A673 (cell line): ENCODE measurements at regions not wholly inside any gene's neighbourhood (a gene's known extent, or its start where the extent isn't known, plus 50 kb on each side); places are given as distances from the start of the nearest gene placed in this dataset.

Experiments
- BruUV-seq: library from RNA; stranded (reverse); fragments of 400-500 nt; replicated peaks from 2 replicates; lab custom pipeline; 2021; lab: Mats Ljungman, UMichigan
- CTCF ChIA-PET: fragments of 300-600 bp; sonication (Branson Sonifier 250); formaldehyde crosslinking; loops from one replicate; lab custom pipeline; 2022; ENCODE audit warnings: antibody characterized with exemption; lab: Charles Lee
- POLR2A ChIA-PET: fragments of 300-600 bp; sonication (Branson Sonifier 250); formaldehyde crosslinking; loops from one replicate; lab custom pipeline; 2022; ENCODE audit warnings: antibody characterized with exemption; ENCODE audit not compliant: low non-redundant PET; lab: Charles Lee
- DNase-seq: peaks from one replicate; pipeline ENCODE4 v3.0.0-alpha.2; 2015; ENCODE audit warnings: low spot score
- H3K27ac ChIP-seq: fragments of 200-600 bp; sonication (generic); 2 replicates; pipeline ENCODE4 v1.5.1; 2016; ENCODE audit warnings: mixed run types, low read depth, mild to moderate bottlenecking, mixed read lengths, antibody characterized with exemption, low read length; ENCODE audit not compliant: poor library complexity, severe bottlenecking
- H3K27me3 ChIP-seq: fragments of 200-600 bp; sonication (generic); replicated peaks from 2 replicates; pipeline ENCODE4 v1.6.1; 2017; ENCODE audit warnings: mixed run types, low read depth, mild to moderate bottlenecking, mixed read lengths, antibody characterized with exemption, low read length; ENCODE audit not compliant: insufficient read depth, poor library complexity
- H3K36me3 ChIP-seq: fragments of 200-600 bp; sonication (generic); 2 replicates; pipeline ENCODE4 v1.6.1; 2016; ENCODE audit warnings: mixed run types, mild to moderate bottlenecking, mixed read lengths, antibody characterized with exemption, low read length; ENCODE audit not compliant: insufficient read depth, poor library complexity, severe bottlenecking
- H3K4me1 ChIP-seq: fragments of 200-600 bp; sonication (generic); 2 replicates; pipeline ENCODE4 v1.6.1; 2017; ENCODE audit warnings: mixed run types, mild to moderate bottlenecking, mixed read lengths, antibody characterized with exemption, low read length; ENCODE audit not compliant: insufficient read depth, poor library complexity, severe bottlenecking
- H3K4me3 ChIP-seq: fragments of 200-600 bp; sonication (generic); 2 replicates; pipeline ENCODE4 v1.5.1; 2016; ENCODE audit warnings: low read depth, mixed run types, mild to moderate bottlenecking, mixed read lengths, low read length; ENCODE audit not compliant: poor library complexity, severe bottlenecking
- H3K9me3 ChIP-seq: fragments of 200-600 bp; sonication (generic); 2 replicates; pipeline ENCODE4 v1.6.1; 2016; ENCODE audit warnings: mixed run types, low read depth, mild to moderate bottlenecking, mixed read lengths, antibody characterized with exemption, low read length; ENCODE audit not compliant: poor library complexity, severe bottlenecking
- EZH2 ChIP-seq: fragments of 200-600 bp; sonication (generic); IDR thresholded peaks from 2 replicates; pipeline ENCODE4 v1.6.1; 2017; ENCODE audit warnings: borderline replicate concordance, low read depth, mild to moderate bottlenecking, mixed read lengths, antibody characterized with exemption, low read length; ENCODE audit not compliant: poor library complexity, severe bottlenecking
- intact Hi-C: fragments of 100-400 bp; cut with micrococcal nuclease; formaldehyde crosslinking; loops from one replicate; pipeline ENCODE4 v1.10.0; 2022; ENCODE audit not compliant: unreplicated experiment
- TF ChIP-seq, protein P1 (sequence below): fragments of 300-800, 200-600 bp; sonication (generic); conservative IDR thresholded peaks from 2 replicates; pipeline ENCODE4 v1.5.1; 2017; ENCODE audit warnings: low read depth, mild to moderate bottlenecking, antibody characterized with exemption, low read length, moderate library complexity, mixed read lengths

DNA sequence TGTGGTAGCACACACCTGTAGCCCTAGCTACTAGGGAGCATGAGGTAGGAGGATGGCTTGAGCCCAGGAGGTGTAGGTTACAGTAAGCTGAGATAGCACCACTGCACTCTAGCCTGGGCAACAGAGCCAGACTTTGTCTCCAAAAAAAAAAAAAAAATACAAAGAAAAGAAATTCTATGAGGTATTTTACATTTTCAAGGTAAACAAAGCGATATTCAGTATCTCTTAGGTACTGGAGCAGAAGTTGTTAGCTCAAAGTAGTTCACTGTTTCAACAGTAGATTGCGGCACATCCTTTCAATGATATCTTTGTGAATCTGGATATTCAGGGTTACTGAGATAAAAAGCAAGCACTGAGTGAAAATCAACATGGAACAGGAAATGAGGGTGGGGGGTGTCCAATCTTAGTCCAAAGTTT is 318.5 kb downstream of the ZNF621 start:
- no peak for TF ChIP-seq EZH2
- TF ChIP-seq, protein P1, sequence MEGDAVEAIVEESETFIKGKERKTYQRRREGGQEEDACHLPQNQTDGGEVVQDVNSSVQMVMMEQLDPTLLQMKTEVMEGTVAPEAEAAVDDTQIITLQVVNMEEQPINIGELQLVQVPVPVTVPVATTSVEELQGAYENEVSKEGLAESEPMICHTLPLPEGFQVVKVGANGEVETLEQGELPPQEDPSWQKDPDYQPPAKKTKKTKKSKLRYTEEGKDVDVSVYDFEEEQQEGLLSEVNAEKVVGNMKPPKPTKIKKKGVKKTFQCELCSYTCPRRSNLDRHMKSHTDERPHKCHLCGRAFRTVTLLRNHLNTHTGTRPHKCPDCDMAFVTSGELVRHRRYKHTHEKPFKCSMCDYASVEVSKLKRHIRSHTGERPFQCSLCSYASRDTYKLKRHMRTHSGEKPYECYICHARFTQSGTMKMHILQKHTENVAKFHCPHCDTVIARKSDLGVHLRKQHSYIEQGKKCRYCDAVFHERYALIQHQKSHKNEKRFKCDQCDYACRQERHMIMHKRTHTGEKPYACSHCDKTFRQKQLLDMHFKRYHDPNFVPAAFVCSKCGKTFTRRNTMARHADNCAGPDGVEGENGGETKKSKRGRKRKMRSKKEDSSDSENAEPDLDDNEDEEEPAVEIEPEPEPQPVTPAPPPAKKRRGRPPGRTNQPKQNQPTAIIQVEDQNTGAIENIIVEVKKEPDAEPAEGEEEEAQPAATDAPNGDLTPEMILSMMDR, result no peak
- Histone ChIP-seq H3K27me3 (no peaks in the 10 kb centered on the region), H3K36me3 (no peaks in the 10 kb centered on the region), H3K4me1 (no peaks in the 10 kb centered on the region), H3K4me3 (no peak overlapping the region), H3K9me3 (no peaks in the 10 kb centered on the region), H3K27ac (no peak overlapping the region)
- intact Hi-C loops, result no loop called here
- POLR2A ChIA-PET, result no interaction called here
- BruUV-seq, result no TSS peak
- CTCF ChIA-PET, result no interaction called here
- DNase-seq, result no peak

DNA sequence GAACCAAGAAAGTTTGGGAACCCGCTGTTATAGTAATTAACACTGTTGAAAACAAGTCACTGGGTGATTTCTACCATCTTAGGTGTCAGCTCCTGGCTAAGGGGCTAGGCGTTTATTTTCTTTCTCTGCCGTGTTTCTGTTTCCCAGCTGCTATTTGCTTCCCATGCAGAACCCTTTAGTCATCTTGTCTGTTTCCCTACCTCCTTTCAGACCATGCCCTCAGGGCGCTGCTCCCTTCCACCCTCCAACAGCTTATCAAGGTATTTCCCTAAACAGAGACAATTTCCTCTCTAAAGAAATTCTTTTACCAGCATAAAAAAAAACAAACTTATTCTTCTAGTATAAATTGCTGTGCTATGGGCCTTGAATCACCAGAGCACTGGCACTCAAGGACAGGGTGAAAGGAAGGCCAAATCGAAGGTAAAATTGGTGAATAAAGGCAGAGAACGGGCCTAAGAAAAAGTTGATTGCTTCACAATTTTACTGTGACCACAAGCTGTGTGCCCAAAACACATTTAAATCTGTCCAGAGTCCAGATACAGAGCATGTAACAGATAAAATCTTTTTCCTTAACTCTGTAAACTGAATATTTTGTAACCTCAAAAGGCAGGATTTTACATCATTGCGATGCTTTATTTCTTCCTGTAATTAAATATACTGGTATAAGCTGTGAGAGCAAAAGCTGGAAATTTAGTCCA is 319.2 kb downstream of the ZNF621 start:
- BruUV-seq, result no TSS peak
- Histone ChIP-seq H3K4me1 (no peaks in the 10 kb centered on the region), H3K27ac (no peak overlapping the region), H3K36me3 (no peaks in the 10 kb centered on the region), H3K4me3 (no peak overlapping the region), H3K27me3 (no peaks in the 10 kb centered on the region), H3K9me3 (no peaks in the 10 kb centered on the region)
- intact Hi-C loops, result no loop called here
- ChIA-PET POLR2A (no interaction called here), CTCF (no interaction called here)
- no peak for DNase-seq
- TF ChIP-seq, protein P1, result no peak
- TF ChIP-seq EZH2, result no peak

DNA sequence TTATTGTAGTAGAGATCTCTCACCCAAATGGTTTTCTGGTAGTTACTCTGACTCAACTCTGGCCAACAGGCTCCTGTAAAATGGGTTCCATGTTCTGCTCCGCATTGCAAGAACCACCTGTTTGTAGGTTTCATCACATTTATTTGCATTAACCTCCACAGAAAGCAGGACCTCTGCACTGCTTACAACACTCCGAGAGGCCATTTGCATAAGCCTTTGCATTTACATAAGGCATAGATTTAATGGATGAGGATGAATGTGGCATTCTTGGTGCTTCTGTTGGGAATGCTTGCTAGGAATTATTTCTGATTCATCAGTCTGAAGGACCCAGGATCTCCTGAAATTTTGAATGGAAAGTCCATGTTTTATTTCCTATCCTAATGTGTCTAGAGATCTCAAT is 320.1 kb downstream of the ZNF621 start:
- Histone ChIP-seq H3K36me3 (no peaks in the 10 kb centered on the region), H3K27ac (no peak overlapping the region), H3K4me3 (no peak overlapping the region), H3K9me3 (no peaks in the 10 kb centered on the region), H3K27me3 (no peaks in the 10 kb centered on the region), H3K4me1 (no peaks in the 10 kb centered on the region)
- ChIA-PET POLR2A (no interaction called here), CTCF (no interaction called here)
- intact Hi-C loops, result no loop called here
- no TSS peak for BruUV-seq
- TF ChIP-seq, protein P1, result no peak
- no peak for TF ChIP-seq EZH2
- DNase-seq, result no peak
